PC-9 (cell line): ENCODE measurements at regions not wholly inside any gene's neighbourhood (a gene's known extent, or its start where the extent isn't known, plus 50 kb on each side); places are given as distances from the start of the nearest gene placed in this dataset.

Experiments
- BruUV-seq: library from RNA; stranded (reverse); fragments of 400-500 nt; replicated peaks from 2 replicates; lab custom pipeline; 2021; lab: Mats Ljungman, UMichigan
- CTCF ChIA-PET: fragments of 300-600 bp; sonication (Branson Sonifier 250); formaldehyde crosslinking; loops from one replicate; lab custom pipeline; 2022; ENCODE audit warnings: antibody characterized with exemption; lab: Charles Lee
- POLR2A ChIA-PET: fragments of 300-600 bp; sonication (Branson Sonifier 250); formaldehyde crosslinking; loops from one replicate; lab custom pipeline; 2022; ENCODE audit warnings: antibody characterized with exemption; ENCODE audit not compliant: unreplicated experiment; lab: Charles Lee
- DNase-seq, 2 experiments: peaks; one replicate each; pipeline versions ENCODE4 v3.0.0 to v3.0.0-alpha.2; 2015 to 2022; ENCODE audit warnings: mixed read lengths in 1 of 2
- H2AFZ ChIP-seq: fragments of 200-600 bp; sonication (generic); 2 replicates; pipeline ENCODE4 v1.8.1; 2017; ENCODE audit warnings: antibody characterized with exemption
- H3F3A ChIP-seq: fragments of 200-600 bp; sonication (generic); 2 replicates; pipeline ENCODE4 v1.8.1; 2017; ENCODE audit warnings: antibody characterized with exemption, mild to moderate bottlenecking, low read depth; ENCODE audit not compliant: insufficient read depth
- H3K27ac ChIP-seq: fragments of 200-600 bp; sonication (generic); 2 replicates; pipeline ENCODE4 v1.6.1; 2016; ENCODE audit warnings: mixed run types
- H3K27me3 ChIP-seq: fragments of 200-600 bp; sonication (generic); 2 replicates; pipeline ENCODE4 v1.6.1; 2016; ENCODE audit warnings: low read depth, mixed run types; ENCODE audit not compliant: insufficient read depth
- H3K36me3 ChIP-seq: fragments of 200-600 bp; sonication (generic); 2 replicates; pipeline ENCODE4 v1.6.1; 2016; ENCODE audit warnings: low read depth, mixed run types
- H3K4me1 ChIP-seq: fragments of 200-600 bp; sonication (generic); replicated peaks from 2 replicates; pipeline ENCODE4 v1.6.1; 2016; ENCODE audit warnings: mixed run types; ENCODE audit not compliant: insufficient read depth
- H3K4me2 ChIP-seq: fragments of 200-600 bp; sonication (generic); 2 replicates; pipeline ENCODE4 v1.6.1; 2017; ENCODE audit warnings: mixed run types
- H3K4me3 ChIP-seq: fragments of 200-600 bp; sonication (generic); 2 replicates; pipeline ENCODE4 v1.6.1; 2016; ENCODE audit warnings: mixed run types
- H3K79me2 ChIP-seq: fragments of 200-600 bp; sonication (generic); 2 replicates; pipeline ENCODE4 v1.6.1; 2017; ENCODE audit warnings: low read depth, mixed run types
- H3K9me2 ChIP-seq: fragments of 200-600 bp; sonication (generic); 2 replicates; pipeline ENCODE4 v1.8.1; 2017; ENCODE audit warnings: mild to moderate bottlenecking; ENCODE audit not compliant: insufficient read depth
- H3K9me3 ChIP-seq: fragments of 200-600 bp; sonication (generic); 2 replicates; pipeline ENCODE4 v1.8.1; 2016; ENCODE audit warnings: low read depth; ENCODE audit not compliant: insufficient read depth
- H4K20me1 ChIP-seq: fragments of 200-600 bp; sonication (generic); 2 replicates; pipeline ENCODE4 v1.8.1; 2017; ENCODE audit not compliant: insufficient read depth
- CTCF ChIP-seq: fragments of 200-600 bp; sonication (generic); conservative IDR thresholded peaks from 2 replicates; pipeline ENCODE4 v1.6.1; 2017; ENCODE audit warnings: mixed run types, antibody characterized with exemption, mild to moderate bottlenecking, moderate library complexity
- EZH2 ChIP-seq: fragments of 200-600 bp; sonication (generic); IDR thresholded peaks from 2 replicates; pipeline ENCODE4 v1.8.0; 2017; ENCODE audit warnings: antibody characterized with exemption, low read depth
- intact Hi-C: fragments of 100-400 bp; cut with micrococcal nuclease; formaldehyde crosslinking; loops from one replicate; pipeline ENCODE4 v1.10.0; 2022; ENCODE audit not compliant: unreplicated experiment

DNA sequence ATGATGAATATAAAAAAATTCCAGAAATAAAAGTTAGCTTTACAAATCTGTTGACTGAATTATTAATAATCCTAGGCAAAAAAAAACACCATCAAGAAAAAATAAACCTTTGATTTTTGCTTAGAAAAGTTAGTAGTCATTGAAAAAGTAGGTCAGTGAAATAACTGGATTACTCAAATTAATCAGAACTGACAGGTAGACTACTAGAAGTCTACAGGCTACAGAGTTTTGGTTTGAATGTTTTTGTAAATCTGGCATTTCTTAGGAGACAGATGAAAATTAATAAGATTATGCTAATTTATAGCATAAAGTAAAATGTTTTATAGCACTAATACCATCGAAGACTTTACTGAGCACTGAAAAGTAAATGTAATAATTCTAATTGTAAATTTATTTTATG, 511.9 kb downstream of the PTPRC start:
- Histone ChIP-seq H3K4me2 (no peak overlapping the region), H3K9me2 (no peaks in the 10 kb centered on the region; the same call in 1 of the 2 replicates), H3K4me1 (no peaks in the 10 kb centered on the region), H3K27ac (no peak overlapping the region), H3F3A (no peaks in the 10 kb centered on the region), H3K9me3 (no peaks in the 10 kb centered on the region; the same call in 1 of the 2 replicates), H2AFZ (no peak overlapping the region), H3K79me2 (no peaks in the 10 kb centered on the region), H3K36me3 (no peaks in the 10 kb centered on the region), H4K20me1 (no peaks in the 10 kb centered on the region), H3K4me3 (no peak overlapping the region), H3K27me3 (no peaks in the 10 kb centered on the region)
- CTCF ChIA-PET = no interaction called here
- BruUV-seq = no TSS peak
- POLR2A ChIA-PET = no interaction called here
- intact Hi-C loops = no loop called here
- TF ChIP-seq CTCF (no peak), EZH2 (no peak)
- DNase-seq = no peak

DNA sequence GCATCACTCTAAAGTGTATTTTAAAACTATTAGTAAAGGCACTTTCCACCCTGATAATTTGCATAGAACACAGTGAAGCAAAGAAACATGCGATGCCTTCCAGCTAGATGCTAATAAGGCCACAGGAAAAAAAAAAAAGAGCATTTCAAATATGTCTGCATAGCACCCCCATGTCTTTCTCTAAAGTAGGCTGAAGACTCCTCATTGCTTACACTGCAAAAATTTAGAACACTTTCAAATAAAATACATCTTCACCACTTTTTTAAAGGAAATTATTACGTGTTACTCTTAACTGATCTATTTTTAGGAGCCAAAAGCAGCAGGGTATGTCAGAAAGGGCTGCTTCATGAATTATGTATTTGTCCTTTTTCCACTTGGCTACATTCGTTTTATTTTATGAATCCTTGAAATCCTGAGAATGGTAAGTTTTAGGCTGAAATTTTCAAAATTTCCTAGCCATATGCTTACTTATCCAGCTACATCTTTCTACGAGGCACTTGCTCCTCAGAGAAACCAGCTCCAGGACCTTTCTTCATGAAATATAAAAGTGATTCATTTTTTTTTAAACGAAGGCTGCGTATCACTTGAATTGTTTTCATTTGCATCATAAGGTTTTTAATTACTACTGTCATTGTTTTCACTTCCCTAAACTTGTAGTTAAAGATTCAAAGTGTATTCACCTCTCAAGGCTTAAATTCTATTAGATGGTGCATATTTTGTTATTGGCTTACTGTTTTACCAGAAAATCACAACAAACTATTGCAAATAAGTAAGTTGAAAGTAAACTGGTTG, 513.0 kb downstream of the PTPRC start:
- TF ChIP-seq EZH2 (no peak), CTCF (no peak)
- POLR2A ChIA-PET = interaction anchor here (0.7 kb wide), 1 partner anchor 215 kb away, joined by 3 read pairs; no protein-coding TSS in a partner anchor
- CTCF ChIA-PET = no interaction called here

DNA sequence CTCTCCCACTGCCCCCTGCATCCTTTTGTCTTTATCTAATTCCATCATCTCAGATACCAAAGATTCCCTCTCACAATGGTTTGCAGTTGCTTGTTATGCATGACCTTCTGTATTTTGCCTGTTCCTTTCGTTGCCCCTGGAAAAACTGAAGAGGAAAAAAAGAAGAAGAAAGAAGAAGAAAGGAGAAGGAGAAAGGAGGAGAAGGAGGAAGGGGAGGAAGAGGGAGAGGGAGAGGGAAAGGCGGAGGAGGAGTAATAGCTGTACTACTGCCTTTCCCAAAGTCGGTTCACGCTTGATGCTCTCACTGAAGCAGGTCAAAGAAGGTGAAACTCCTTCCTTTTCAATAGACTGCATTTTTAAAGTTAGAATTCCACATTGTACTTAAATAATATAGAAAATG, 513.8 kb downstream of the PTPRC start:
- H3K9me3 ChIP-seq = no peaks in the 10 kb centered on the region; the same call in 1 of the 2 replicates
- H3K27me3 ChIP-seq = no peaks in the 10 kb centered on the region
- H3K27ac ChIP-seq = no peak overlapping the region
- BruUV-seq = no TSS peak
- no peak overlapping the region for H3K4me3 ChIP-seq
- peaks cover 7% of the 10 kb centered on the region; the same call in 1 of the 2 replicates for H3K4me1 ChIP-seq
- no peaks in the 10 kb centered on the region for H3F3A ChIP-seq
- DNase-seq = no peak
- no peaks in the 10 kb centered on the region for H3K36me3 ChIP-seq
- intact Hi-C loops = no loop called here
- ChIA-PET POLR2A (interaction anchor here (0.7 kb wide), 1 partner anchor 1153 kb away, joined by 3 read pairs; no protein-coding TSS in a partner anchor), CTCF (no interaction called here)
- no peaks in the 10 kb centered on the region for H3K79me2 ChIP-seq
- H4K20me1 ChIP-seq = no peaks in the 10 kb centered on the region
- H2AFZ ChIP-seq = no peak overlapping the region
- TF ChIP-seq CTCF (no peak), EZH2 (no peak)
- no peaks in the 10 kb centered on the region; the same call in 1 of the 2 replicates for H3K9me2 ChIP-seq
- no peak overlapping the region for H3K4me2 ChIP-seq

More for the DNA sequence above, 513.0 kb downstream of the PTPRC start:
- no peak for DNase-seq
- H2AFZ ChIP-seq = no peak overlapping the region
- H4K20me1 ChIP-seq = no peaks in the 10 kb centered on the region
- H3K36me3 ChIP-seq = no peaks in the 10 kb centered on the region
- intact Hi-C loops = no loop called here
- H3K9me3 ChIP-seq = no peaks in the 10 kb centered on the region; the same call in 1 of the 2 replicates
- no peaks in the 10 kb centered on the region for H3F3A ChIP-seq
- no peaks in the 10 kb centered on the region for H3K27me3 ChIP-seq
- H3K4me1 ChIP-seq = no peaks in the 10 kb centered on the region
- BruUV-seq = no TSS peak
- H3K9me2 ChIP-seq = no peaks in the 10 kb centered on the region; the same call in 1 of the 2 replicates
- H3K4me2 ChIP-seq = no peak overlapping the region
- H3K79me2 ChIP-seq = no peaks in the 10 kb centered on the region
- no peak overlapping the region for H3K27ac ChIP-seq
- no peak overlapping the region for H3K4me3 ChIP-seq
